ENCODE measurements at regions not wholly inside any gene's neighbourhood (a gene's known extent, or its start where the extent isn't known, plus 50 kb on each side); places are given as distances from the start of the nearest gene placed in this dataset.
"Not testable (repeated sequence)": the region's sequence is repeated elsewhere in the genome, so short reads cannot be mapped to it uniquely, and the experiment has no call there.

- Histone ChIP-seq H3K27me3 (ENCODE audit: control insufficient read depth, insufficient read depth, low read length) (no peaks in the 10 kb centered on the region), H3K36me3 (ENCODE audit: control insufficient read depth, insufficient read depth, low read length) (no peaks in the 10 kb centered on the region), H3K27ac (ENCODE audit: low read length) (no peak overlapping the region), H3K9me3 (ENCODE audit: control insufficient read depth, low read depth, low read length) (no peaks in the 10 kb centered on the region), H3K4me1 (ENCODE audit: control insufficient read depth, insufficient read depth, low read length) (no peaks in the 10 kb centered on the region), H3K4me3 (ENCODE audit: low read length) (no peak overlapping the region)
- no peak for DNase-seq
- no CpG with 5 or more reads among the region's 1 CpG for WGBS (ENCODE audit: insufficient coverage, low lambda C conversion rate)
These were observed 228.1 kb upstream of the FAT3 start for GRCh38 chr11:91996526-91996925.

- DNase-seq; H3K4me1 ChIP-seq (ENCODE audit: control insufficient read depth, insufficient read depth, low read length); H3K27ac ChIP-seq (ENCODE audit: low read length); H3K36me3 ChIP-seq (ENCODE audit: control insufficient read depth, insufficient read depth, low read length); H3K27me3 ChIP-seq (ENCODE audit: control insufficient read depth, insufficient read depth, low read length); H3K9me3 ChIP-seq (ENCODE audit: control insufficient read depth, low read depth, low read length); H3K4me3 ChIP-seq (ENCODE audit: low read length): not testable (repeated sequence)
These were observed 236.2 kb upstream of the FAT3 start for GRCh38 chr11:91988443-91988842.

- Histone ChIP-seq H3K9me3 (ENCODE audit: control insufficient read depth, low read depth, low read length) (no peaks in the 10 kb centered on the region), H3K4me1 (ENCODE audit: control insufficient read depth, insufficient read depth, low read length) (no peaks in the 10 kb centered on the region), H3K4me3 (ENCODE audit: low read length) (no peak overlapping the region), H3K27me3 (ENCODE audit: control insufficient read depth, insufficient read depth, low read length) (no peaks in the 10 kb centered on the region), H3K36me3 (ENCODE audit: control insufficient read depth, insufficient read depth, low read length) (no peaks in the 10 kb centered on the region), H3K27ac (ENCODE audit: low read length) (no peak overlapping the region)
- DNase-seq: no peak
These were observed 238.4 kb upstream of the FAT3 start for GRCh38 chr11:91986218-91986617.

GRCh38 chr11:91984033-91984584 lies 240.5 kb upstream of the FAT3 start:
- Histone ChIP-seq H3K9me3 (ENCODE audit: control insufficient read depth, low read depth, low read length) (no peaks in the 10 kb centered on the region), H3K27ac (ENCODE audit: low read length) (no peak overlapping the region), H3K4me3 (ENCODE audit: low read length) (no peak overlapping the region), H3K36me3 (ENCODE audit: control insufficient read depth, insufficient read depth, low read length) (no peaks in the 10 kb centered on the region), H3K27me3 (ENCODE audit: control insufficient read depth, insufficient read depth, low read length) (no peaks in the 10 kb centered on the region), H3K4me1 (ENCODE audit: control insufficient read depth, insufficient read depth, low read length) (no peaks in the 10 kb centered on the region)
- 80% methylated on average over 2 of the region's 5 CpGs for WGBS (ENCODE audit: insufficient coverage, low lambda C conversion rate)
- DNase-seq: no peak

GRCh38 chr11:91981995-91982394 lies 242.6 kb upstream of the FAT3 start:
- Histone ChIP-seq H3K27me3 (ENCODE audit: control insufficient read depth, insufficient read depth, low read length) (no peaks in the 10 kb centered on the region), H3K4me1 (ENCODE audit: control insufficient read depth, insufficient read depth, low read length) (no peaks in the 10 kb centered on the region), H3K36me3 (ENCODE audit: control insufficient read depth, insufficient read depth, low read length) (no peaks in the 10 kb centered on the region), H3K27ac (ENCODE audit: low read length) (no peak overlapping the region), H3K4me3 (ENCODE audit: low read length) (no peak overlapping the region), H3K9me3 (ENCODE audit: control insufficient read depth, low read depth, low read length) (no peaks in the 10 kb centered on the region)
- no CpG with 5 or more reads among the region's 1 CpG for WGBS (ENCODE audit: insufficient coverage, low lambda C conversion rate)
- DNase-seq: no peak

- no peaks in the 10 kb centered on the region for H3K4me1 ChIP-seq (ENCODE audit: control insufficient read depth, insufficient read depth, low read length)
These were observed 244.8 kb upstream of the FAT3 start for GRCh38 chr11:91979775-91980174.

GRCh38 chr11:91978747-91979146 lies 245.9 kb upstream of the FAT3 start:
- Histone ChIP-seq H3K9me3 (ENCODE audit: control insufficient read depth, low read depth, low read length) (no peaks in the 10 kb centered on the region), H3K27me3 (ENCODE audit: control insufficient read depth, insufficient read depth, low read length) (no peaks in the 10 kb centered on the region), H3K4me3 (ENCODE audit: low read length) (no peak overlapping the region), H3K4me1 (ENCODE audit: control insufficient read depth, insufficient read depth, low read length) (no peaks in the 10 kb centered on the region), H3K36me3 (ENCODE audit: control insufficient read depth, insufficient read depth, low read length) (no peaks in the 10 kb centered on the region), H3K27ac (ENCODE audit: low read length) (no peak overlapping the region)
- WGBS (ENCODE audit: insufficient coverage, low lambda C conversion rate): no CpG with 5 or more reads among the region's 1 CpG
- no peak for DNase-seq

More at GRCh38 chr11:91979775-91980174, 244.8 kb upstream of the FAT3 start:
- Histone ChIP-seq H3K9me3 (ENCODE audit: control insufficient read depth, low read depth, low read length) (no peaks in the 10 kb centered on the region), H3K36me3 (ENCODE audit: control insufficient read depth, insufficient read depth, low read length) (no peaks in the 10 kb centered on the region), H3K4me3 (ENCODE audit: low read length) (no peak overlapping the region), H3K27me3 (ENCODE audit: control insufficient read depth, insufficient read depth, low read length) (no peaks in the 10 kb centered on the region), H3K27ac (ENCODE audit: low read length) (no peak overlapping the region)
- no CpG with 5 or more reads among the region's 1 CpG for WGBS (ENCODE audit: insufficient coverage, low lambda C conversion rate)
- no peak for DNase-seq

GRCh38 chr11:91972665-91973266 lies 251.9 kb upstream of the FAT3 start:
- no peak for DNase-seq
- Histone ChIP-seq H3K27ac (ENCODE audit: low read length) (no peak overlapping the region), H3K4me3 (ENCODE audit: low read length) (no peak overlapping the region), H3K36me3 (ENCODE audit: control insufficient read depth, insufficient read depth, low read length) (no peaks in the 10 kb centered on the region), H3K27me3 (ENCODE audit: control insufficient read depth, insufficient read depth, low read length) (no peaks in the 10 kb centered on the region), H3K4me1 (ENCODE audit: control insufficient read depth, insufficient read depth, low read length) (no peaks in the 10 kb centered on the region), H3K9me3 (ENCODE audit: control insufficient read depth, low read depth, low read length) (no peaks in the 10 kb centered on the region)
- WGBS (ENCODE audit: insufficient coverage, low lambda C conversion rate): no CpG with 5 or more reads among the region's 3 CpGs

- H3K4me3 ChIP-seq (ENCODE audit: low read length): no peak overlapping the region
- H3K27ac ChIP-seq (ENCODE audit: low read length): no peak overlapping the region
- no peaks in the 10 kb centered on the region for H3K9me3 ChIP-seq (ENCODE audit: control insufficient read depth, low read depth, low read length)
- no peaks in the 10 kb centered on the region for H3K27me3 ChIP-seq (ENCODE audit: control insufficient read depth, insufficient read depth, low read length)
- no peaks in the 10 kb centered on the region for H3K4me1 ChIP-seq (ENCODE audit: control insufficient read depth, insufficient read depth, low read length)
- no peak for DNase-seq
- H3K36me3 ChIP-seq (ENCODE audit: control insufficient read depth, insufficient read depth, low read length): no peaks in the 10 kb centered on the region
These were observed 254.0 kb upstream of the FAT3 start for GRCh38 chr11:91970624-91971023.

GRCh38 chr11:91969486-91969885 lies 255.1 kb upstream of the FAT3 start:
- WGBS (ENCODE audit: insufficient coverage, low lambda C conversion rate): 100% methylated on average over 1 of the region's 2 CpGs
- H3K36me3 ChIP-seq (ENCODE audit: control insufficient read depth, insufficient read depth, low read length): no peaks in the 10 kb centered on the region
- no peaks in the 10 kb centered on the region for H3K4me1 ChIP-seq (ENCODE audit: control insufficient read depth, insufficient read depth, low read length)
- H3K9me3 ChIP-seq (ENCODE audit: control insufficient read depth, low read depth, low read length): no peaks in the 10 kb centered on the region
- H3K27me3 ChIP-seq (ENCODE audit: control insufficient read depth, insufficient read depth, low read length): no peaks in the 10 kb centered on the region
- H3K4me3 ChIP-seq (ENCODE audit: low read length): no peak overlapping the region
- H3K27ac ChIP-seq (ENCODE audit: low read length): no peak overlapping the region
- DNase-seq: no peak

- Histone ChIP-seq H3K36me3 (ENCODE audit: control insufficient read depth, insufficient read depth, low read length) (no peaks in the 10 kb centered on the region), H3K4me1 (ENCODE audit: control insufficient read depth, insufficient read depth, low read length) (no peaks in the 10 kb centered on the region), H3K4me3 (ENCODE audit: low read length) (no peak overlapping the region), H3K9me3 (ENCODE audit: control insufficient read depth, low read depth, low read length) (no peaks in the 10 kb centered on the region), H3K27ac (ENCODE audit: low read length) (no peak overlapping the region), H3K27me3 (ENCODE audit: control insufficient read depth, insufficient read depth, low read length) (no peaks in the 10 kb centered on the region)
- DNase-seq: no peak
- WGBS (ENCODE audit: insufficient coverage, low lambda C conversion rate): 100% methylated on average over 1 of the region's 2 CpGs
These were observed 256.9 kb upstream of the FAT3 start for GRCh38 chr11:91967691-91968045.
